Activated naive CD4-positive, alpha-beta T cell treated with anti-CD3 and anti-CD28 coated beads, Interleukin-2, amount 50 U/mL, for 24 hours (primary cell): ENCODE measurements at regions not wholly inside any gene's neighbourhood (a gene's known extent, or its start where the extent isn't known, plus 50 kb on each side); places are given as distances from the start of the nearest gene placed in this dataset.

Source experiments
- H3K27ac Mint-ChIP-seq: one replicate; pipeline ENCODE4 v1.8.0; 2021; ENCODE audit warnings: mild to moderate bottlenecking, mixed read lengths
- H3K27me3 Mint-ChIP-seq: one replicate; pipeline ENCODE4 v1.8.0; 2021; ENCODE audit warnings: mixed read lengths
- H3K36me3 Mint-ChIP-seq: one replicate; pipeline ENCODE4 v1.8.0; 2021; ENCODE audit warnings: mixed read lengths
- H3K4me1 Mint-ChIP-seq: one replicate; pipeline ENCODE4 v1.8.0; 2021; ENCODE audit warnings: mixed read lengths
- H3K4me3 Mint-ChIP-seq: one replicate; pipeline ENCODE4 v1.8.0; 2021; ENCODE audit warnings: mild to moderate bottlenecking, mixed read lengths
- H3K9me3 Mint-ChIP-seq: one replicate; pipeline ENCODE4 v1.8.0; 2021; ENCODE audit warnings: mixed read lengths

GRCh38 chr13:87426742-87427141, 244.4 kb upstream of the SLITRK5 start:
- H3K27ac Mint-ChIP-seq, result no peak overlapping the region
- H3K9me3 Mint-ChIP-seq, result no peaks in the 10 kb centered on the region
- no peaks in the 10 kb centered on the region for H3K27me3 Mint-ChIP-seq
- no peak overlapping the region for H3K4me3 Mint-ChIP-seq
- no peaks in the 10 kb centered on the region for H3K36me3 Mint-ChIP-seq
- H3K4me1 Mint-ChIP-seq, result no peaks in the 10 kb centered on the region

GRCh38 chr13:87444135-87444534, 227.0 kb upstream of the SLITRK5 start:
- Mint-ChIP-seq H3K27me3 (no peaks in the 10 kb centered on the region), H3K9me3 (peaks cover 25% of the 10 kb centered on the region), H3K36me3 (no peaks in the 10 kb centered on the region), H3K4me3 (no peak overlapping the region), H3K4me1 (no peaks in the 10 kb centered on the region), H3K27ac (no peak overlapping the region)

GRCh38 chr13:87452281-87452680, 218.9 kb upstream of the SLITRK5 start:
- Mint-ChIP-seq H3K36me3 (no peaks in the 10 kb centered on the region), H3K27me3 (no peaks in the 10 kb centered on the region), H3K4me3 (no peak overlapping the region), H3K9me3 (peaks cover 7% of the 10 kb centered on the region), H3K4me1 (no peaks in the 10 kb centered on the region), H3K27ac (no peak overlapping the region)

- no peaks in the 10 kb centered on the region for H3K4me1 Mint-ChIP-seq
These were observed 217.9 kb upstream of the SLITRK5 start for GRCh38 chr13:87453244-87453643.

GRCh38 chr13:87459419-87459818, 211.8 kb upstream of the SLITRK5 start:
- no peaks in the 10 kb centered on the region for H3K27me3 Mint-ChIP-seq
- no peak overlapping the region for H3K4me3 Mint-ChIP-seq
- H3K9me3 Mint-ChIP-seq, result peaks cover 5% of the 10 kb centered on the region
- no peaks in the 10 kb centered on the region for H3K36me3 Mint-ChIP-seq
- H3K27ac Mint-ChIP-seq, result no peak overlapping the region
- H3K4me1 Mint-ChIP-seq, result no peaks in the 10 kb centered on the region

More at GRCh38 chr13:87453244-87453643, 217.9 kb upstream of the SLITRK5 start:
- Mint-ChIP-seq H3K4me3 (no peak overlapping the region), H3K36me3 (no peaks in the 10 kb centered on the region), H3K9me3 (peaks cover 6% of the 10 kb centered on the region), H3K27me3 (no peaks in the 10 kb centered on the region), H3K27ac (no peak overlapping the region)

- no peaks in the 10 kb centered on the region for H3K36me3 Mint-ChIP-seq
- H3K4me3 Mint-ChIP-seq, result no peak overlapping the region
- H3K9me3 Mint-ChIP-seq, result no peaks in the 10 kb centered on the region
- H3K27ac Mint-ChIP-seq, result no peak overlapping the region
- H3K27me3 Mint-ChIP-seq, result no peaks in the 10 kb centered on the region
- H3K4me1 Mint-ChIP-seq, result no peaks in the 10 kb centered on the region
These were observed 173.7 kb upstream of the SLITRK5 start for GRCh38 chr13:87497426-87497825.

- Mint-ChIP-seq H3K4me3 (no peak overlapping the region), H3K27ac (no peak overlapping the region), H3K27me3 (no peaks in the 10 kb centered on the region), H3K9me3 (no peaks in the 10 kb centered on the region), H3K4me1 (no peaks in the 10 kb centered on the region), H3K36me3 (no peaks in the 10 kb centered on the region)
These were observed 172.5 kb upstream of the SLITRK5 start for GRCh38 chr13:87498681-87499080.

GRCh38 chr13:87524775-87525174, 146.4 kb upstream of the SLITRK5 start:
- no peaks in the 10 kb centered on the region for H3K27me3 Mint-ChIP-seq
- no peaks in the 10 kb centered on the region for H3K4me1 Mint-ChIP-seq
- no peaks in the 10 kb centered on the region for H3K36me3 Mint-ChIP-seq
- no peaks in the 10 kb centered on the region for H3K9me3 Mint-ChIP-seq
- no peak overlapping the region for H3K4me3 Mint-ChIP-seq
- H3K27ac Mint-ChIP-seq, result no peak overlapping the region

GRCh38 chr13:87533776-87534175, 137.4 kb upstream of the SLITRK5 start:
- no peak overlapping the region for H3K27ac Mint-ChIP-seq
- H3K9me3 Mint-ChIP-seq, result no peaks in the 10 kb centered on the region
- no peaks in the 10 kb centered on the region for H3K36me3 Mint-ChIP-seq
- no peaks in the 10 kb centered on the region for H3K27me3 Mint-ChIP-seq
- no peaks in the 10 kb centered on the region for H3K4me1 Mint-ChIP-seq
- no peak overlapping the region for H3K4me3 Mint-ChIP-seq

- Mint-ChIP-seq H3K36me3 (no peaks in the 10 kb centered on the region), H3K4me3 (no peak overlapping the region), H3K27ac (no peak overlapping the region), H3K9me3 (peaks cover 5% of the 10 kb centered on the region), H3K4me1 (no peaks in the 10 kb centered on the region), H3K27me3 (no peaks in the 10 kb centered on the region)
These were observed 135.3 kb upstream of the SLITRK5 start for GRCh38 chr13:87535911-87536310.

GRCh38 chr13:87536499-87536898, 134.7 kb upstream of the SLITRK5 start:
- Mint-ChIP-seq H3K4me1 (no peaks in the 10 kb centered on the region), H3K36me3 (no peaks in the 10 kb centered on the region), H3K9me3 (peaks cover 5% of the 10 kb centered on the region), H3K27me3 (no peaks in the 10 kb centered on the region), H3K27ac (no peak overlapping the region), H3K4me3 (no peak overlapping the region)

GRCh38 chr13:87536899-87537298, 134.3 kb upstream of the SLITRK5 start:
- no peak overlapping the region for H3K4me3 Mint-ChIP-seq
- H3K27ac Mint-ChIP-seq, result no peak overlapping the region
- no peaks in the 10 kb centered on the region for H3K36me3 Mint-ChIP-seq
- peaks cover 5% of the 10 kb centered on the region for H3K9me3 Mint-ChIP-seq
- no peaks in the 10 kb centered on the region for H3K4me1 Mint-ChIP-seq
- H3K27me3 Mint-ChIP-seq, result no peaks in the 10 kb centered on the region

GRCh38 chr13:87537951-87538350, 133.2 kb upstream of the SLITRK5 start:
- H3K4me3 Mint-ChIP-seq, result no peak overlapping the region
- H3K27me3 Mint-ChIP-seq, result no peaks in the 10 kb centered on the region
- H3K9me3 Mint-ChIP-seq, result peaks cover 5% of the 10 kb centered on the region
- H3K4me1 Mint-ChIP-seq, result no peaks in the 10 kb centered on the region
- H3K36me3 Mint-ChIP-seq, result no peaks in the 10 kb centered on the region
- H3K27ac Mint-ChIP-seq, result no peak overlapping the region

GRCh38 chr13:87538366-87539052, 132.7 kb upstream of the SLITRK5 start:
- Mint-ChIP-seq H3K4me1 (no peaks in the 10 kb centered on the region), H3K36me3 (no peaks in the 10 kb centered on the region), H3K27me3 (no peaks in the 10 kb centered on the region), H3K27ac (no peak overlapping the region), H3K9me3 (peaks cover 7% of the 10 kb centered on the region), H3K4me3 (no peak overlapping the region)

- Mint-ChIP-seq H3K27ac (no peak overlapping the region), H3K4me3 (no peak overlapping the region), H3K27me3 (no peaks in the 10 kb centered on the region), H3K36me3 (no peaks in the 10 kb centered on the region), H3K9me3 (peaks cover 16% of the 10 kb centered on the region), H3K4me1 (no peaks in the 10 kb centered on the region)
These were observed 118.0 kb upstream of the SLITRK5 start for GRCh38 chr13:87553142-87553541.

- H3K4me1 Mint-ChIP-seq, result no peaks in the 10 kb centered on the region
- no peak overlapping the region for H3K4me3 Mint-ChIP-seq
- peaks cover 16% of the 10 kb centered on the region for H3K9me3 Mint-ChIP-seq
- H3K27ac Mint-ChIP-seq, result no peak overlapping the region
- no peaks in the 10 kb centered on the region for H3K27me3 Mint-ChIP-seq
- no peaks in the 10 kb centered on the region for H3K36me3 Mint-ChIP-seq
These were observed 117.1 kb upstream of the SLITRK5 start for GRCh38 chr13:87554045-87554444.

- Mint-ChIP-seq H3K27me3 (no peaks in the 10 kb centered on the region), H3K9me3 (peaks cover 16% of the 10 kb centered on the region), H3K36me3 (peaks cover 1% of the 10 kb centered on the region), H3K4me3 (no peak overlapping the region), H3K4me1 (no peaks in the 10 kb centered on the region), H3K27ac (no peak overlapping the region)
These were observed 113.4 kb upstream of the SLITRK5 start for GRCh38 chr13:87557788-87558187.
